Thymus (tissue), 11 donors: ENCODE measurements at regions not wholly inside any gene's neighbourhood (a gene's known extent, or its start where the extent isn't known, plus 50 kb on each side); places are given as distances from the start of the nearest gene placed in this dataset.
A peak's percentile ranks its signal among the peaks of the same experiment; 100 is the strongest.

ENCODE experiments used
- DNase-seq, 9 donors: peaks; one replicate each; pipeline ENCODE4 v3.0.0-alpha.2; 2013; ENCODE audit warnings: low spot score in 9 of 9, low read depth in 6 of 9, missing footprints in 1 of 9
- H3K27ac ChIP-seq, 2 donors: one replicate each; pipeline ENCODE4 v1.5.1; 2013; ENCODE audit warnings: control low read depth in 1 of 2, low read depth in 1 of 2, low read length in 1 of 2, mild to moderate bottlenecking in 1 of 2, moderate library complexity in 1 of 2
- H3K27me3 ChIP-seq, 2 donors: one replicate each; pipeline ENCODE4 v1.5.1; 2013; ENCODE audit warnings: low read length in 1 of 2; ENCODE audit not compliant: control insufficient read depth in 2 of 2, insufficient read depth in 1 of 2
- H3K36me3 ChIP-seq, 2 donors: one replicate each; pipeline ENCODE4 v1.5.1; 2013; ENCODE audit warnings: low read length in 1 of 2, mild to moderate bottlenecking in 1 of 2, moderate library complexity in 1 of 2; ENCODE audit not compliant: control insufficient read depth in 2 of 2, insufficient read depth in 2 of 2
- H3K4me1 ChIP-seq, 2 donors: one replicate each; pipeline ENCODE4 v1.5.1; 2013; ENCODE audit warnings: low read length in 2 of 2; ENCODE audit not compliant: control insufficient read depth in 2 of 2, insufficient read depth in 2 of 2
- H3K4me3 ChIP-seq, 2 donors: one replicate each; pipeline ENCODE4 v1.5.1; 2013; ENCODE audit warnings: low read length in 2 of 2, control low read depth in 1 of 2, mild to moderate bottlenecking in 1 of 2
- H3K9me3 ChIP-seq, 2 donors: one replicate each; pipeline ENCODE4 v1.5.1; 2013; ENCODE audit warnings: low read length in 1 of 2, mild to moderate bottlenecking in 1 of 2; ENCODE audit not compliant: control insufficient read depth in 2 of 2, insufficient read depth in 1 of 2
- WGBS: extraction: QIAGEN DNeasy Blood & Tissue Kit; methylation state at CpG from one replicate; pipeline ENCODE4 v1.1.7; 2013; 5-methylcytosine and 5-hydroxymethylcytosine counted together
- donor health status: healthy.

- no peaks in the 10 kb centered on the region for H3K4me1 ChIP-seq
- no peaks in the 10 kb centered on the region for H3K27me3 ChIP-seq
- no peaks in the 10 kb centered on the region for H3K9me3 ChIP-seq
- no peak overlapping the region for H3K4me3 ChIP-seq
- 89% methylated on average over 5 of the region's 5 CpGs for WGBS
- H3K36me3 ChIP-seq = no peaks in the 10 kb centered on the region
- H3K27ac ChIP-seq = no peak overlapping the region
- no peak for DNase-seq
These were observed 616.5 kb downstream of the BRD1 start for GRCh38 chr22:49211176-49211575.

- H3K4me1 ChIP-seq = no peaks in the 10 kb centered on the region
- H3K27me3 ChIP-seq = no peaks in the 10 kb centered on the region
- no peaks in the 10 kb centered on the region for H3K9me3 ChIP-seq
- DNase-seq = no peak
- 95% methylated on average over 6 of the region's 6 CpGs for whole genome bisulfite sequencing
- H3K4me3 ChIP-seq = no peak overlapping the region
- H3K36me3 ChIP-seq = no peaks in the 10 kb centered on the region
- no peak overlapping the region for H3K27ac ChIP-seq
These were observed 617.1 kb downstream of the BRD1 start for GRCh38 chr22:49210606-49211005.

GRCh38 chr22:49209452-49210195 lies 618.0 kb downstream of the BRD1 start:
- Histone ChIP-seq H3K36me3 (no peaks in the 10 kb centered on the region), H3K9me3 (no peaks in the 10 kb centered on the region), H3K27ac (no peak overlapping the region), H3K27me3 (no peaks in the 10 kb centered on the region), H3K4me3 (no peak overlapping the region), H3K4me1 (no peaks in the 10 kb centered on the region)
- WGBS = 86% methylated on average over 15 of the region's 15 CpGs
- DNase-seq = no peak

DNA sequence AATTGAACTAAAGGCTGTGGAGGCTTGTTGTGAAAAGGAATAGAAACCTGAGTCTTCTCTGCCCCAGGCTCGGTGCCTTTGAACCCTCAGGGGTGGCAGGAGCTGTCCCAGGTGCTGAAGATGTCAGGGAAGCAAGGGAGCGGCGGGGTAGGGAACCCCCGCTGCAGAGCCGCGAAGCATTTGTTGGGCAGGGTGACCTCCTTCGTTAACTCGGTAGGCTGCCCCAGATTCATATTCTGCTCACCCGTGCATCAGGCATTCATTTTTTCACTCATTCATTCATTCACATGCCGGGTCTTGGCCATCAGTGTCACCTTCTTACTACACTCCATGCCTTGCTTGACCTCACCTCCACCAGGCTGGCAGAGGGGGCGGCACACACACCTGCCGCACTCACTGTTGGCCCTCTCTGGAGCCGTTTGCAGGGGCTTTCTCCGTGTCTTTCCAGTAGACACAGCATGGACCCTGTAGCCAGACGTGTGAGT lies 618.9 kb downstream of the BRD1 start:
- 58% methylated on average over 15 of the region's 15 CpGs for WGBS
- H3K27me3 ChIP-seq = no peaks in the 10 kb centered on the region

GRCh38 chr22:49208004-49208402 lies 619.7 kb downstream of the BRD1 start:
- WGBS = 92% methylated on average over 2 of the region's 2 CpGs
- DNase-seq = no peak
- H3K27me3 ChIP-seq = no peaks in the 10 kb centered on the region

More for the DNA sequence above, 618.9 kb downstream of the BRD1 start:
- peak in 3 of 9 donors; percentile 15 to 26 (median 25) for DNase-seq
- H3K9me3 ChIP-seq = no peaks in the 10 kb centered on the region
- H3K36me3 ChIP-seq = no peaks in the 10 kb centered on the region
- no peak overlapping the region for H3K4me3 ChIP-seq
- H3K27ac ChIP-seq = no peak overlapping the region
- H3K4me1 ChIP-seq = no peaks in the 10 kb centered on the region

GRCh38 chr22:49207008-49208003 lies 620.4 kb downstream of the BRD1 start:
- Histone ChIP-seq H3K9me3 (no peaks in the 10 kb centered on the region), H3K4me3 (no peak overlapping the region), H3K4me1 (no peaks in the 10 kb centered on the region), H3K27me3 (no peaks in the 10 kb centered on the region), H3K27ac (no peak overlapping the region), H3K36me3 (no peaks in the 10 kb centered on the region)
- DNase-seq = no peak
- WGBS = 84% methylated on average over 16 of the region's 16 CpGs

More at GRCh38 chr22:49208004-49208402, 619.7 kb downstream of the BRD1 start:
- Histone ChIP-seq H3K27ac (no peak overlapping the region), H3K4me1 (no peaks in the 10 kb centered on the region), H3K4me3 (no peak overlapping the region), H3K9me3 (no peaks in the 10 kb centered on the region), H3K36me3 (no peaks in the 10 kb centered on the region)

- H3K27me3 ChIP-seq = no peaks in the 10 kb centered on the region
These were observed 621.4 kb downstream of the BRD1 start for GRCh38 chr22:49206281-49206680.

GRCh38 chr22:49205483-49205800 lies 622.2 kb downstream of the BRD1 start:
- no peak overlapping the region for H3K4me3 ChIP-seq
- no peaks in the 10 kb centered on the region for H3K9me3 ChIP-seq
- H3K36me3 ChIP-seq = no peaks in the 10 kb centered on the region
- H3K4me1 ChIP-seq = no peaks in the 10 kb centered on the region
- no peak for DNase-seq
- H3K27ac ChIP-seq = no peak overlapping the region
- no peaks in the 10 kb centered on the region for H3K27me3 ChIP-seq
- 77% methylated on average over 5 of the region's 5 CpGs for WGBS

More at GRCh38 chr22:49206281-49206680, 621.4 kb downstream of the BRD1 start:
- H3K9me3 ChIP-seq = no peaks in the 10 kb centered on the region
- no peaks in the 10 kb centered on the region for H3K36me3 ChIP-seq
- H3K4me3 ChIP-seq = no peak overlapping the region
- H3K27ac ChIP-seq = no peak overlapping the region
- H3K4me1 ChIP-seq = no peaks in the 10 kb centered on the region
- 91% methylated on average over 12 of the region's 12 CpGs for WGBS
- DNase-seq = no peak
